CD14-positive monocyte (primary cell): ENCODE measurements at regions not wholly inside any gene's neighbourhood (a gene's known extent, or its start where the extent isn't known, plus 50 kb on each side); places are given as distances from the start of the nearest gene placed in this dataset.

Source experiments
- DNase-seq, 3 donors: peaks; one replicate each; pipeline ENCODE4 v3.0.0-alpha.2; 2011 to 2022
- H2AFZ ChIP-seq: 2 replicates; pipeline ENCODE4 v1.6.0; 2012; ENCODE audit warnings: mild to moderate bottlenecking, low read depth, low read length, inconsistent platforms; ENCODE audit not compliant: insufficient read depth, poor library complexity, severe bottlenecking
- H3K27ac ChIP-seq, 2 donors: 1 replicate in 1 of 2; 2 replicates in 1 of 2; pipeline ENCODE4 v1.5.1; 2012 to 2013; ENCODE audit warnings: low read length in 2 of 2, control low read depth in 1 of 2, inconsistent platforms in 1 of 2, low read depth in 1 of 2, mild to moderate bottlenecking in 1 of 2
- H3K27me3 ChIP-seq, 2 donors: one replicate each; pipeline versions ENCODE4 v1.6.0 to v1.6.1; 2011 to 2013; ENCODE audit warnings: low read length in 2 of 2; ENCODE audit not compliant: control insufficient read depth in 2 of 2, insufficient read depth in 2 of 2
- H3K36me3 ChIP-seq, 2 donors: replicated peaks in 1 of 2; 1 replicate in 1 of 2; 2 replicates in 1 of 2; pipeline versions ENCODE4 v1.5.1 to v1.6.1; 2012 to 2013; ENCODE audit warnings: low read length in 2 of 2, control low read depth in 1 of 2, inconsistent platforms in 1 of 2, mild to moderate bottlenecking in 1 of 2; ENCODE audit not compliant: insufficient read depth in 2 of 2, control insufficient read depth in 1 of 2
- H3K4me1 ChIP-seq, 2 donors: 1 replicate in 1 of 2; 2 replicates in 1 of 2; pipeline versions ENCODE4 v1.5.1 to v1.6.1; 2012 to 2013; ENCODE audit warnings: low read length in 2 of 2, control low read depth in 1 of 2, inconsistent platforms in 1 of 2, mild to moderate bottlenecking in 1 of 2, moderate library complexity in 1 of 2; ENCODE audit not compliant: insufficient read depth in 2 of 2, control insufficient read depth in 1 of 2
- H3K4me2 ChIP-seq: replicated peaks from 2 replicates; pipeline ENCODE3; 2012; ENCODE audit warnings: low read length, moderate library complexity, mild to moderate bottlenecking; ENCODE audit not compliant: poor library complexity, severe bottlenecking; ENCODE audit errors: extremely low read depth
- H3K4me3 ChIP-seq, 3 experiments: fragments of 200-600 bp in 1 of 3; sonication (generic) in 1 of 3; replicated peaks in 1 of 3; 1 replicate in 2 of 3; 2 replicates in 1 of 3; pipeline ENCODE4 v1.5.1; 2011 to 2013; ENCODE audit warnings: low read length in 3 of 3, mild to moderate bottlenecking in 3 of 3, control low read depth in 2 of 3, low read depth in 2 of 3, inconsistent platforms in 1 of 3, moderate library complexity in 1 of 3
- H3K79me2 ChIP-seq: 2 replicates; pipeline ENCODE4 v1.6.0; 2012; ENCODE audit warnings: mild to moderate bottlenecking, control low read depth, inconsistent platforms, low read length, moderate library complexity; ENCODE audit not compliant: insufficient read depth
- H3K9ac ChIP-seq: 2 replicates; pipeline ENCODE4 v1.6.0; 2017; ENCODE audit warnings: low read length, mild to moderate bottlenecking; ENCODE audit not compliant: insufficient read depth, poor library complexity, severe bottlenecking
- H3K9me3 ChIP-seq, 2 donors: replicated peaks in 1 of 2; 1 replicate in 1 of 2; 2 replicates in 1 of 2; pipeline versions ENCODE4 v1.5.1 to v1.6.1; 2012 to 2013; ENCODE audit warnings: low read length in 2 of 2, control low read depth in 1 of 2; ENCODE audit not compliant: control insufficient read depth in 1 of 2, insufficient read depth in 1 of 2
- H4K20me1 ChIP-seq: 2 replicates; pipeline ENCODE4 v1.6.0; 2012; ENCODE audit warnings: mild to moderate bottlenecking, low read length, control low read depth, moderate library complexity; ENCODE audit not compliant: insufficient read depth
- H3K27ac Mint-ChIP-seq, 7 donors: one replicate each; pipeline ENCODE4 v1.8.0; 2020; ENCODE audit warnings: mild to moderate bottlenecking in 7 of 7, mixed read lengths in 7 of 7, moderate library complexity in 6 of 7, inconsistent platforms in 2 of 7
- H3K27me3 Mint-ChIP-seq, 3 donors: one replicate each; pipeline ENCODE4 v1.8.0; 2021 to 2022; ENCODE audit warnings: low read depth in 3 of 3, mild to moderate bottlenecking in 3 of 3, mixed read lengths in 3 of 3, moderate library complexity in 3 of 3, inconsistent platforms in 1 of 3
- H3K36me3 Mint-ChIP-seq, 2 donors: one replicate each; pipeline ENCODE4 v1.8.0; 2020; ENCODE audit warnings: mixed read lengths in 2 of 2, inconsistent platforms in 1 of 2, mild to moderate bottlenecking in 1 of 2
- H3K4me1 Mint-ChIP-seq: one replicate; pipeline ENCODE4 v1.8.0; 2020; ENCODE audit warnings: mild to moderate bottlenecking, mixed read lengths
- H3K4me3 Mint-ChIP-seq, 2 donors: one replicate each; pipeline ENCODE4 v1.8.0; 2020; ENCODE audit warnings: mild to moderate bottlenecking in 2 of 2, mixed read lengths in 2 of 2, moderate library complexity in 1 of 2
- H3K9me3 Mint-ChIP-seq, 7 donors: one replicate each; pipeline ENCODE4 v1.8.0; 2020 to 2022; ENCODE audit warnings: mixed read lengths in 7 of 7, mild to moderate bottlenecking in 6 of 7, moderate library complexity in 6 of 7, inconsistent platforms in 2 of 7
- CTCF ChIP-seq: fragments of 200-600 bp; IDR thresholded peaks from one replicate; pipeline ENCODE4 v1.8.0; 2022; ENCODE audit warnings: antibody characterized with exemption, mild to moderate bottlenecking
- WGBS: methylation state at CpG from one replicate; pipeline ENCODE4 v1.1.5; 2013; ENCODE audit warnings: missing lambda C conversion rate; ENCODE audit not compliant: insufficient coverage; 5-methylcytosine and 5-hydroxymethylcytosine counted together
- intact Hi-C, 2 donors: fragments of 100-400 bp; cut with micrococcal nuclease; formaldehyde crosslinking; loops; one replicate each; pipeline versions ENCODE4 v1.15.0 to v1.15.1; 2023

DNA sequence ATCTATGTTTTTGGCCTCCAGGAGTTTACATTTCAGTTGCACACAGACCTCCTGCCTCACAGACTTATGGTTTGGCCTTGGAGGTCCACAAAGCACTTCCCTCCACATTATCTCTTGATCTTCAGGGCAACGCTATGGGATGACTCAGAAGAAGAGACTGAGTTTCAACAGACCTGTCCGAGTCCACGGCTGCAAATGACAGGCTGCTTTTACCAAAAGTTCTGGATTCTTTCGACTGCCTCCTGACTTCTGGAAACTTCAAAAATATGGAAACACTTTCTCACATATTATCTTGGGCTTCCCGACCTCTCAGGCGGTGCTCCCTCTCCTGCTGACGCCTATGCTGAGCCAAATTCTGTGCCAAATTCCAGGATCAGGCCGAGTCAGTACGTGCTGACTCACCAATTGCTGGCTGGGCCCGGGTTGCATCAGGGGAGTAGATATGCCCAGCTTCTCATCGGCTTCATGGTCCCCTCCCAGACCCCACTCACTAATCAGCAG, 190.2 kb downstream of the BMP7 start:
- no peak overlapping the region for H3K9ac ChIP-seq
- TF ChIP-seq CTCF, result no peak
- H3K36me3 Mint-ChIP-seq, result no peaks in the 10 kb centered on the region
- no peak overlapping the region for H3K27ac Mint-ChIP-seq
- no peaks in the 10 kb centered on the region for H3K36me3 ChIP-seq
- H3K27me3 ChIP-seq, result peaks cover 4 to 15% of the 10 kb centered on the region in 2 donors
- no peak overlapping the region for H3K4me3 Mint-ChIP-seq
- 87% methylated on average over 11 of the region's 11 CpGs for WGBS
- H3K79me2 ChIP-seq, result no peaks in the 10 kb centered on the region
- H3K4me2 ChIP-seq, result no peak overlapping the region
- H2AFZ ChIP-seq, result no peak overlapping the region
- no peak overlapping the region for H3K4me3 ChIP-seq
- no peaks in the 10 kb centered on the region for H3K4me1 ChIP-seq
- no peaks in the 10 kb centered on the region for H4K20me1 ChIP-seq
- intact Hi-C loops, result no loop called here
- no peak for DNase-seq
- H3K9me3 ChIP-seq, result peaks cover 16 to 27% of the 10 kb centered on the region in 2 donors
- H3K4me1 Mint-ChIP-seq, result no peaks in the 10 kb centered on the region
- no peak overlapping the region for H3K27ac ChIP-seq
- H3K27me3 Mint-ChIP-seq, result peaks cover 14 to 16% (median 15%) of the 10 kb centered on the region in 3 donors
- H3K9me3 Mint-ChIP-seq, result peaks cover 12 to 31% (median 24%) of the 10 kb centered on the region in 7 donors

DNA sequence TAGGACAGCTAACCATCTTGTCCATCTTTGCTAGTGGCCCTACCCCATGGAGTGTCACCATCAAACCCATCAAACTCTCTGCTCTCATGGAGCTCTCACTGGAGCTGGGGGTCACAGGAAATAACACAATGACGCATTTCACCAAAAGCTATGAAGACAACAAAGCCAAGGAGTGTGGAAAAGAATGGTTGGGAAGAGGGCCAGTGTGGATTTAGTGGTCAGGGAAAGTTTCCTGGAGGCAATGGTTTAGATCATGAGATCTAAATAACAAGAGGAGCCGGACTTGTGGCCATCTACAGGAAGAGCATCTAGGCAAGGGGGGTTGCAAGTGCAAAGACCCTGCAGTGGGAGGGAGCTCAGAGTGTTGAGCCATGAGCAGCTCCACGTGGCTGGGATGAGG, 189.5 kb downstream of the BMP7 start:
- peaks cover 16 to 27% of the 10 kb centered on the region in 2 donors for H3K9me3 ChIP-seq
- 68% methylated on average over 3 of the region's 3 CpGs for WGBS
- H3K27ac ChIP-seq, result no peak overlapping the region
- Mint-ChIP-seq H3K36me3 (no peaks in the 10 kb centered on the region), H3K27me3 (peaks cover 7 to 15% (median 11%) of the 10 kb centered on the region in 3 donors), H3K27ac (peak overlapping the region in 1 of 7 donors; percentile 23), H3K4me3 (no peak overlapping the region), H3K4me1 (no peaks in the 10 kb centered on the region), H3K9me3 (peaks cover 12 to 31% (median 24%) of the 10 kb centered on the region in 7 donors)
- no peaks in the 10 kb centered on the region for H4K20me1 ChIP-seq
- no peaks in the 10 kb centered on the region for H3K79me2 ChIP-seq
- TF ChIP-seq CTCF, result no peak
- DNase-seq, result no peak
- no peak overlapping the region for H2AFZ ChIP-seq
- H3K4me2 ChIP-seq, result no peak overlapping the region
- intact Hi-C loops, result no loop called here
- peaks cover 0 to 8% of the 10 kb centered on the region in 2 donors for H3K27me3 ChIP-seq
- no peak overlapping the region for H3K9ac ChIP-seq
- H3K4me3 ChIP-seq, result no peak overlapping the region
- H3K4me1 ChIP-seq, result no peaks in the 10 kb centered on the region
- no peaks in the 10 kb centered on the region for H3K36me3 ChIP-seq
